H9 (cell line): ENCODE measurements at regions not wholly inside any gene's neighbourhood (a gene's known extent, or its start where the extent isn't known, plus 50 kb on each side); places are given as distances from the start of the nearest gene placed in this dataset.

Experiments used
- DNase-seq: peaks from one replicate; pipeline ENCODE4 v3.0.0-alpha.2; 2017
- H2AFZ ChIP-seq: one replicate; pipeline ENCODE4 v1.6.1; 2013; ENCODE audit warnings: mild to moderate bottlenecking, low read length, control low read depth, moderate library complexity
- H2AK5ac ChIP-seq: 2 replicates; pipeline ENCODE4 v1.6.1; 2013; ENCODE audit warnings: low read length, control low read depth, mixed read lengths; ENCODE audit not compliant: insufficient read length
- H2BK120ac ChIP-seq: one replicate; pipeline ENCODE4 v1.6.1; 2013; ENCODE audit warnings: low read depth, mild to moderate bottlenecking, low read length, control low read depth, inconsistent platforms; ENCODE audit not compliant: poor library complexity, severe bottlenecking
- H2BK12ac ChIP-seq: 2 replicates; pipeline ENCODE4 v1.6.1; 2013; ENCODE audit warnings: low read length, control low read depth, mixed read lengths, low read depth; ENCODE audit not compliant: insufficient read length
- H2BK15ac ChIP-seq: 2 replicates; pipeline ENCODE4 v1.6.1; 2013; ENCODE audit warnings: low read depth, low read length, control low read depth
- H2BK20ac ChIP-seq: one replicate; pipeline ENCODE4 v1.6.1; 2013; ENCODE audit warnings: low read depth, mild to moderate bottlenecking, low read length, control low read depth, inconsistent platforms; ENCODE audit not compliant: poor library complexity, severe bottlenecking
- H2BK5ac ChIP-seq: 2 replicates; pipeline ENCODE4 v1.6.1; 2013; ENCODE audit warnings: low read length, control low read depth, mixed read lengths; ENCODE audit not compliant: insufficient read length
- H3K14ac ChIP-seq: 2 replicates; pipeline ENCODE4 v1.6.1; 2013; ENCODE audit warnings: low read length, control low read depth; ENCODE audit not compliant: insufficient read depth
- H3K18ac ChIP-seq: 2 replicates; pipeline ENCODE4 v1.6.1; 2013; ENCODE audit warnings: low read depth, mild to moderate bottlenecking, mixed read lengths, low read length, control low read depth; ENCODE audit not compliant: insufficient read length
- H3K23ac ChIP-seq: 2 replicates; pipeline ENCODE4 v1.6.1; 2013; ENCODE audit warnings: low read length, control low read depth, mixed read lengths, low read depth; ENCODE audit not compliant: insufficient read length
- H3K23me2 ChIP-seq: 2 replicates; pipeline ENCODE4 v1.6.1; 2013; ENCODE audit warnings: low read depth, mild to moderate bottlenecking, mixed read lengths, low read length, control low read depth; ENCODE audit not compliant: insufficient read length, poor library complexity, severe bottlenecking
- H3K27ac ChIP-seq: 2 replicates; pipeline ENCODE4 v1.5.1; 2013; ENCODE audit warnings: low read length, control low read depth, mixed read lengths, low read depth; ENCODE audit not compliant: insufficient read length
- H3K27me3 ChIP-seq: 2 replicates; pipeline ENCODE4 v1.6.1; 2013; ENCODE audit warnings: low read length, control low read depth, inconsistent platforms; ENCODE audit not compliant: insufficient read depth
- H3K4ac ChIP-seq: 2 replicates; pipeline ENCODE4 v1.6.1; 2013; ENCODE audit warnings: low read depth, mild to moderate bottlenecking, control low read depth, inconsistent platforms, low read length, moderate library complexity
- H3K4me1 ChIP-seq: 2 replicates; pipeline ENCODE4 v1.6.1; 2013; ENCODE audit warnings: low read length, control low read depth, inconsistent platforms; ENCODE audit not compliant: insufficient read depth
- H3K4me2 ChIP-seq: 2 replicates; pipeline ENCODE4 v1.6.1; 2013; ENCODE audit warnings: low read length, control low read depth, mixed read lengths; ENCODE audit not compliant: insufficient read length, insufficient read depth
- H3K56ac ChIP-seq: 2 replicates; pipeline ENCODE4 v1.6.1; 2013; ENCODE audit warnings: low read depth, mild to moderate bottlenecking, mixed read lengths, low read length, control low read depth; ENCODE audit not compliant: insufficient read length
- H3K79me1 ChIP-seq: 2 replicates; pipeline ENCODE4 v1.6.1; 2013; ENCODE audit warnings: low read depth, mild to moderate bottlenecking, moderate library complexity, low read length, control low read depth, inconsistent platforms; ENCODE audit not compliant: insufficient read depth, poor library complexity, severe bottlenecking
- H3K79me2 ChIP-seq: 2 replicates; pipeline ENCODE4 v1.6.1; 2013; ENCODE audit warnings: low read length, control low read depth, inconsistent platforms; ENCODE audit not compliant: insufficient read depth
- H3K9ac ChIP-seq: 2 replicates; pipeline ENCODE4 v1.6.1; 2013; ENCODE audit warnings: low read length, control low read depth, mixed read lengths; ENCODE audit not compliant: insufficient read length; ENCODE audit errors: extremely low read depth
- H3K9me3 ChIP-seq: one replicate; pipeline ENCODE4 v1.6.1; 2013; ENCODE audit warnings: low read depth, low read length, inconsistent platforms; ENCODE audit not compliant: control insufficient read depth
- H3T11ph ChIP-seq: one replicate; pipeline ENCODE4 v1.6.1; 2013; ENCODE audit warnings: mild to moderate bottlenecking, low read length, control low read depth, inconsistent platforms
- H4K20me1 ChIP-seq: one replicate; pipeline ENCODE4 v1.6.1; 2013; ENCODE audit not compliant: control insufficient read depth, insufficient read length, insufficient read depth
- H4K5ac ChIP-seq: 2 replicates; pipeline ENCODE4 v1.6.1; 2013; ENCODE audit warnings: low read depth, mild to moderate bottlenecking, mixed read lengths, low read length, control low read depth; ENCODE audit not compliant: insufficient read length
- H4K8ac ChIP-seq: replicated peaks from 2 replicates; pipeline ENCODE4 v1.6.1; 2013; ENCODE audit warnings: low read length, control low read depth, mixed read lengths, low read depth; ENCODE audit not compliant: insufficient read length
- H4K91ac ChIP-seq: 2 replicates; pipeline ENCODE4 v1.6.1; 2013; ENCODE audit warnings: low read depth, mild to moderate bottlenecking, moderate library complexity, mixed read lengths, low read length, control low read depth; ENCODE audit not compliant: insufficient read length
- H3K27ac Mint-ChIP-seq, 3 experiments: 2 replicates in 2 of 3; 3 replicates in 1 of 3; pipeline ENCODE4 v1.8.0; 2020 to 2021; ENCODE audit warnings: mixed read lengths in 3 of 3, mild to moderate bottlenecking in 1 of 3, moderate library complexity in 1 of 3
- H3K27me3 Mint-ChIP-seq: 2 replicates; pipeline ENCODE4 v1.8.0; 2021; ENCODE audit warnings: low read depth, mild to moderate bottlenecking, moderate library complexity, mixed read lengths
- H3K36me3 Mint-ChIP-seq, 3 experiments: 2 replicates in 2 of 3; 3 replicates in 1 of 3; pipeline ENCODE4 v1.8.0; 2020 to 2021; ENCODE audit warnings: low read depth in 3 of 3, mixed read lengths in 3 of 3; ENCODE audit not compliant: insufficient read depth in 1 of 3
- H3K4me1 Mint-ChIP-seq, 2 experiments: 2 replicates each; pipeline ENCODE4 v1.8.0; 2020; ENCODE audit warnings: mixed read lengths in 2 of 2
- H3K4me3 Mint-ChIP-seq, 2 experiments: 2 replicates in 1 of 2; 3 replicates in 1 of 2; pipeline ENCODE4 v1.8.0; 2020 to 2021; ENCODE audit warnings: mild to moderate bottlenecking in 2 of 2, mixed read lengths in 2 of 2, moderate library complexity in 1 of 2
- H3K9me3 Mint-ChIP-seq, 2 experiments: 2 replicates in 1 of 2; 3 replicates in 1 of 2; pipeline ENCODE4 v1.8.0; 2020; ENCODE audit warnings: mild to moderate bottlenecking in 2 of 2, mixed read lengths in 2 of 2, moderate library complexity in 1 of 2
- WGBS: extraction: QIAGEN DNeasy Blood & Tissue Kit; methylation state at CpG from one replicate; pipeline ENCODE4 v1.1.7; 2013; ENCODE audit warnings: missing lambda C conversion rate, low lambda C conversion rate, mixed read lengths; ENCODE audit not compliant: insufficient read length; ENCODE audit errors: extremely low coverage; 5-methylcytosine and 5-hydroxymethylcytosine counted together
- TF ChIP-seq, protein P1 (sequence below): fragments of 200-600 bp; sonication (generic); conservative IDR thresholded peaks from 3 replicates; pipeline ENCODE4 v1.8.0; 2021; ENCODE audit warnings: antibody characterized with exemption, mild to moderate bottlenecking

GRCh38 chr2:9708683-9709538 is 78.1 kb upstream of the YWHAQ start:
- Mint-ChIP-seq H3K27ac (peak overlapping the region in 1 of 3 experiments; percentile 52; a peak in 1 of 7 replicates), H3K9me3 (peaks cover 4% of the 10 kb centered on the region in 2 experiments; a peak in 2 of 5 replicates)
- H3K56ac ChIP-seq: no peak overlapping the region

More at GRCh38 chr2:9708683-9709538, 78.1 kb upstream of the YWHAQ start:
- Histone ChIP-seq H2BK15ac (no peak overlapping the region), H3K14ac (no peak overlapping the region), H2BK5ac (no peak overlapping the region), H4K20me1 (no peaks in the 10 kb centered on the region), H3K27ac (no peak overlapping the region), H3K4me1 (no peaks in the 10 kb centered on the region; the same call in 1 of the 2 replicates), H2BK20ac (no peak overlapping the region), H4K8ac (no peak overlapping the region), H3K79me2 (no peaks in the 10 kb centered on the region), H3K9ac (no peak overlapping the region), H3T11ph (no peak overlapping the region), H2AFZ (no peak overlapping the region), H3K4ac (no peak overlapping the region), H3K79me1 (no peaks in the 10 kb centered on the region), H3K27me3 (no peaks in the 10 kb centered on the region), H2BK120ac (no peak overlapping the region), H3K18ac (no peak overlapping the region), H2AK5ac (no peak overlapping the region), H2BK12ac (no peak overlapping the region), H3K23me2 (no peaks in the 10 kb centered on the region), H3K9me3 (no peaks in the 10 kb centered on the region), H3K23ac (no peak overlapping the region), H4K91ac (no peak overlapping the region), H4K5ac (no peak overlapping the region), H3K4me2 (no peak overlapping the region)
- no peak for DNase-seq
- TF ChIP-seq, protein P1, sequence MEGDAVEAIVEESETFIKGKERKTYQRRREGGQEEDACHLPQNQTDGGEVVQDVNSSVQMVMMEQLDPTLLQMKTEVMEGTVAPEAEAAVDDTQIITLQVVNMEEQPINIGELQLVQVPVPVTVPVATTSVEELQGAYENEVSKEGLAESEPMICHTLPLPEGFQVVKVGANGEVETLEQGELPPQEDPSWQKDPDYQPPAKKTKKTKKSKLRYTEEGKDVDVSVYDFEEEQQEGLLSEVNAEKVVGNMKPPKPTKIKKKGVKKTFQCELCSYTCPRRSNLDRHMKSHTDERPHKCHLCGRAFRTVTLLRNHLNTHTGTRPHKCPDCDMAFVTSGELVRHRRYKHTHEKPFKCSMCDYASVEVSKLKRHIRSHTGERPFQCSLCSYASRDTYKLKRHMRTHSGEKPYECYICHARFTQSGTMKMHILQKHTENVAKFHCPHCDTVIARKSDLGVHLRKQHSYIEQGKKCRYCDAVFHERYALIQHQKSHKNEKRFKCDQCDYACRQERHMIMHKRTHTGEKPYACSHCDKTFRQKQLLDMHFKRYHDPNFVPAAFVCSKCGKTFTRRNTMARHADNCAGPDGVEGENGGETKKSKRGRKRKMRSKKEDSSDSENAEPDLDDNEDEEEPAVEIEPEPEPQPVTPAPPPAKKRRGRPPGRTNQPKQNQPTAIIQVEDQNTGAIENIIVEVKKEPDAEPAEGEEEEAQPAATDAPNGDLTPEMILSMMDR: no peak
- no peaks in the 10 kb centered on the region; the same call in 1 of the 2 replicates for H3K27me3 Mint-ChIP-seq
- H3K4me1 Mint-ChIP-seq: peaks cover 6 to 14% of the 10 kb centered on the region in 2 experiments
- H3K36me3 Mint-ChIP-seq: peaks cover 0 to 5% (median 2%) of the 10 kb centered on the region in 3 experiments; a peak in 1 of 7 replicates
- no peak overlapping the region for H3K4me3 Mint-ChIP-seq
- no CpG with 5 or more reads among the region's 15 CpGs for WGBS
